GM12801 (cell line): ENCODE measurements at regions not wholly inside any gene's neighbourhood (a gene's known extent, or its start where the extent isn't known, plus 50 kb on each side); places are given as distances from the start of the nearest gene placed in this dataset.

Experiments used
- TF ChIP-seq, protein P1 (sequence below): IDR thresholded peaks from one replicate; pipeline ENCODE4 v1.5.1; 2011; ENCODE audit warnings: control low read depth; ENCODE audit not compliant: insufficient read length; ENCODE audit errors: extremely low read depth

DNA sequence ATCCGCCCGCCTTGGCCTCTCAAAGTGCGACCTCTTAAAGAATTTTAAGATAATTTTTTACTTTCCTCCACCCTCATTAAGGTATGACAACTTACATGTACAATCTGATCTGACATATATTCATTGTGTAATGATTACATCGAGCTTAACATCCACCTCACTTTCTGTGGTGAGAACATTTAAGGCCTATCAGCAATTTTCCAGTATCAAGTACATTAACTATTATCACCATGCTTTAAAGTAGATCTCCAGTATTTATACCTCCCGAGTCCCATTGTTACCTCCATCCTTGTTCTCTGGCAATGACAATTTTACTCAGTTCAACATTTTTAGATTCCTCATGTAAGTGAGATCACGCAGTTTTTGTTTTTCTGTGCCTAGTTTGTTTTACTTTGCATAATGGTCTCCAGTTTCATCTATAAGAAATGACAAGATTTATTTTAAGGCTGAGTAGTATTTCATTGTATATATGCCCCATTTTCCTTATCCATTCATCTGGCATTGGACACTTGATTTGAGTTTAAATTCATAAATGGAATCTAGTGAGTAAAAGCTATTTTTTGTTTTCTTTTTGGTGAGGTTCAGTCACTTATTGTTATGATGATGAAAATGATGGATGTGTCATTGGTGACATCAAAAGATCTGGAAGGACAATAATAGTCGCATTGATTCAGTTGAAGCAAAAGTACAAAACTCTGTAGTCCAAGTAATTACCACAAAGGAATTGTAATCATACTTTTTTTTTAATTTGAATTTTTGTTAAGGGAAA, 87.0 kb downstream of the OR2B2 start:
- TF ChIP-seq, protein P1, sequence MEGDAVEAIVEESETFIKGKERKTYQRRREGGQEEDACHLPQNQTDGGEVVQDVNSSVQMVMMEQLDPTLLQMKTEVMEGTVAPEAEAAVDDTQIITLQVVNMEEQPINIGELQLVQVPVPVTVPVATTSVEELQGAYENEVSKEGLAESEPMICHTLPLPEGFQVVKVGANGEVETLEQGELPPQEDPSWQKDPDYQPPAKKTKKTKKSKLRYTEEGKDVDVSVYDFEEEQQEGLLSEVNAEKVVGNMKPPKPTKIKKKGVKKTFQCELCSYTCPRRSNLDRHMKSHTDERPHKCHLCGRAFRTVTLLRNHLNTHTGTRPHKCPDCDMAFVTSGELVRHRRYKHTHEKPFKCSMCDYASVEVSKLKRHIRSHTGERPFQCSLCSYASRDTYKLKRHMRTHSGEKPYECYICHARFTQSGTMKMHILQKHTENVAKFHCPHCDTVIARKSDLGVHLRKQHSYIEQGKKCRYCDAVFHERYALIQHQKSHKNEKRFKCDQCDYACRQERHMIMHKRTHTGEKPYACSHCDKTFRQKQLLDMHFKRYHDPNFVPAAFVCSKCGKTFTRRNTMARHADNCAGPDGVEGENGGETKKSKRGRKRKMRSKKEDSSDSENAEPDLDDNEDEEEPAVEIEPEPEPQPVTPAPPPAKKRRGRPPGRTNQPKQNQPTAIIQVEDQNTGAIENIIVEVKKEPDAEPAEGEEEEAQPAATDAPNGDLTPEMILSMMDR: no peak

DNA sequence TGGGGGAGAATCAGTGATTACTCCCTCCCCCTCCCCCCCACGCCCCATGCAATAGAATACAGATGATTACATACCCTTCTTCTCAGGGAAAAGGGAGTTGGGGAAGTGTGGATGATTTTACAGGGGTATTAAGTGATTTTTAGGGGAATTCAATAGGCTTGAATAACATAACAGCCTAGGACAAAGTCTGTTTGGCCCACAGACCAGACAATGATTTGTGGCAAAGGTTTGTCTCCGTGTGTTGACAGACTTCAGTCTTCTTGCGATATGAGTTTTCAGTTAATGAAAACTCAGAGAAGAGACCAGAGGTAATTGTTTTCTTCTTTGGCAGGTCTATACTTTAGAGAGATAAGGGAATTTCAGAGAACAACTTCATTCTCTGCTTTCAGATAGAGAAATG, 95.3 kb downstream of the OR2B2 start:
- TF ChIP-seq, protein P1: no peak

DNA sequence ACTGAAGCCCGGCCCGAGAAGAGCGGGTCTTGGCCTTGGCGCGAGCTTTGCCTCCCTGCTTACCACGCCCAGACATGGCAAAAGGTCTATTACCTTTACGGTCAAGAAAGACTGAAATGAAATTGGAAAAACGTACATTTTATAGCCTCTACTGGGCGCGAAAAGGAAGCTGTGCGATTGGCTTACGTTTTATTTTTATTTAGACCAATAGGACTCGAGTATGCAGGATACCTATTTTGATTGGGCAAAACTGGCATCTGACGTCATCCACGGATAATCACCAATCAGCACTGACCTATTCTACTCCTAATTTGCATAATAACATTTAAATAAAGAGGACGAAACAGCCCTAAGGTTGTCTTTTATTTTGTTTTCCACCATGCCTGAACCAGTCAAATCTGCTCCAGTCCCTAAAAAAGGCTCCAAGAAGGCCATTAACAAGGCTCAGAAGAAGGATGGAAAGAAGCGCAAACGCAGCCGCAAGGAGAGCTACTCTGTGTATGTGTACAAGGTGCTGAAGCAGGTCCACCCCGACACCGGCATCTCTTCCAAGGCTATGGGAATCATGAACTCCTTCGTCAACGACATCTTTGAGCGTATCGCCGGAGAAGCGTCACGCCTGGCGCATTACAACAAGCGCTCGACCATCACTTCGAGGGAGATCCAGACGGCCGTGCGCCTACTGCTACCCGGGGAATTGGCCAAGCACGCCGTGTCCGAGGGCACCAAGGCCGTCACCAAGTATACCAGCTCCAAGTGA, 97.4 kb downstream of the OR2B2 start:
- TF ChIP-seq, protein P1: no peak

DNA sequence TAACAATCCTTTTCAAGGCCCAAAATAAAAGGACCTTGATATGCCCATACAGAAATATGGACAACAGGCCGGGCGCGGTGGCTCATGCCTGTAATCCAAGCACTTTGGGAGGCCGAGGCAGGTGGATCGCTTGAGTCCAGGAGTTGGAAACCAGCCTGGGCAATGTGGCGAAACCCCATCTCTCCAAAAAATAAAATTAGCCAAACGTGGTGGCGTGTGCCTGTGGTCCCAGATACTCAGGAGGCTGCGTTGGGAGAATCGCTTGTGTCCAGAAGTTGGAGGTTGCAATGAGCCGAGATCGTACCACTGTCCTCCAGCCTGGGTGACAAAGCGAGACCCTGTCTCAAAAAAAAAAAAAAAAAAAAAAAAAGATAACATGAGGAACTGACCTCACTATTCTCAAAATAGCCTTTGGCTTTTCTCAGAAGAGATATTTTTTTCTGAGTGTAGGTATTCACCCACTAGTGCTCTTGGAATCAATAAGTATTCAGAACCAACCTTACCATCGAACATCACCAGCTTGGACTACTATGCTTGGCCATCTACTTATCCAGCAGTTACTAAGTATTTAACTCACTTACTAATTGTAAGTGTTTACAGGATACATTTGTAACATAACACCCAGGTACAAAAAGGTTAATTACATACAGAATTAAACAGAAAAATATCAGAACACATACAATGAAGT, 99.2 kb downstream of the OR2B2 start:
- TF ChIP-seq, protein P1: no peak

DNA sequence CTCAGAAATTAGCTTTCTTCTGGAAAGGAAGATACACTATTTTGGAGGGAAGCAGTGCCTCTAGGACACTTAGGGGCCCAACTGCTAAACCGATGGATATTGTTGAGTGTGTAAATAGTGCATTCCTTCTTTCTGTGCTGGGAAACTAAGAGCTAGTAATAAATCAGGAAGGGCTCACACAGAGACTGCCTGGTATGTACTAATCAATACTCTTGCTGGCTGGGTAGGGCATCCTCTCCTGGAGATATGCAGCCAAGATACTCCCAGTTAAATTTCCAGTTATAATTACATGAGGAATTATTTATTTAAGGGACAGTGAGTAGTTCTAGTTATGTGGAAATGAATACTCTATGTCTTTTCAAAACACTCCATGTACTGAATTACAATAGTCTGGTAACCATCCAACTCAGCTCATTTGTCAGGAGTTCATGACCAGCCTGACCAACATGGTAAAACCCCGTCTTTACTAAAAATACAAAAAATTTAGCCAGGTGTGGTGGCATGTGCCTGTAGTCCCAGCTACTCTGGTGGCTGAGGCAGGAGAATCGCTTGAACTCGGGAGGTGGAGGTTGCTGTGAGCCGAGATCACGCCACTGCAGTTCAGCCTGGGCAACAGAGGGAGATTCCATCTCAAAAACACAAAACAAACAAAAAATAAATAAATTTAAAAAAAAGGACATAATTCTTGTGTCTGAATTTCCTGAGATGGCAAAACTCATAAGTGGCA, 100.0 kb downstream of the OR2B2 start:
- TF ChIP-seq, protein P1: no peak

DNA sequence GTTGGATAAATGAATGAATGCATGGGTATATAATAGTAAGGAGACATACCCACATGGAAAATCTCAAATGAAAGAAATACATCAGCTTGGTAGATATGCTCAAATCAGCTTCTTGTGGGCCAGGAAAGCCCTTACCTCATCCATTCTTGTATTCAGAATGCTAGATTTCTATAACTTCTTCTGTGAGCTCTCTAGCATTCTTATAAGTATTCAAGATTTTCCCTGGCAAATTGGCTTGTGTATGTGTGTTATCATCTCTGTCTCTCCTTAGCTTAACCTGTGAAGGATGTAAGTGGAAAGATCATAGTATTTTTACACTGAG, 100.8 kb downstream of the OR2B2 start:
- TF ChIP-seq, protein P1: no peak
